Mammary epithelial cell (primary cell): ENCODE measurements at regions not wholly inside any gene's neighbourhood (a gene's known extent, or its start where the extent isn't known, plus 50 kb on each side); places are given as distances from the start of the nearest gene placed in this dataset.

Source experiments
- EZH2 ChIP-seq: IDR thresholded peaks from 2 replicates; pipeline ENCODE4 v1.6.1; 2012; ENCODE audit warnings: low read length, inconsistent platforms, borderline replicate concordance
- TF ChIP-seq, protein P1 (sequence below), 2 donors: IDR thresholded peaks in 1 of 2; conservative IDR thresholded peaks in 1 of 2; 2 replicates each; pipeline ENCODE4 v1.5.1; 2011 to 2012; ENCODE audit warnings: inconsistent platforms in 2 of 2, low read length in 2 of 2, mild to moderate bottlenecking in 2 of 2, control low read depth in 1 of 2, low read depth in 1 of 2; ENCODE audit not compliant: insufficient read depth in 1 of 2; ENCODE audit errors: extremely low read depth in 1 of 2

DNA sequence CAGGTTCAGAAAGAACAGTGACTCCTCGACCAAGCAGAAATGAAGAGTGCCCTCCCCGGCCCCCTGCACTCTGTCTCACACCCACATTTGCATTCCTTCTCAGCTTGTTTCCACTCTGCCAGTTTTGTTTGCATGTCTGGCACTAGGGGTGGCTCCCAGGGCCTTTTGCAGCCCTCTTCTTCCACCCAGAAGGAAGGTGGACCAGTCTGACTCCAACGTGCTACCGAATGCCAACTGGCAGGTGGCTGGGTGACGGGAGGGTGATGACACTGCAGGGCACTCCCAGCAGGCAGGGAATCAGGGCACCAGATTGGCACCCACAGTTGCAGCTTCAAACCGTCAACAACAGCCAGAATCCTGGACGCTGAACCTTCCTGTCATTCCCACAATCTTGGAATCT is 371.1 kb downstream of the TXNL1 start:
- TF ChIP-seq, protein P1, sequence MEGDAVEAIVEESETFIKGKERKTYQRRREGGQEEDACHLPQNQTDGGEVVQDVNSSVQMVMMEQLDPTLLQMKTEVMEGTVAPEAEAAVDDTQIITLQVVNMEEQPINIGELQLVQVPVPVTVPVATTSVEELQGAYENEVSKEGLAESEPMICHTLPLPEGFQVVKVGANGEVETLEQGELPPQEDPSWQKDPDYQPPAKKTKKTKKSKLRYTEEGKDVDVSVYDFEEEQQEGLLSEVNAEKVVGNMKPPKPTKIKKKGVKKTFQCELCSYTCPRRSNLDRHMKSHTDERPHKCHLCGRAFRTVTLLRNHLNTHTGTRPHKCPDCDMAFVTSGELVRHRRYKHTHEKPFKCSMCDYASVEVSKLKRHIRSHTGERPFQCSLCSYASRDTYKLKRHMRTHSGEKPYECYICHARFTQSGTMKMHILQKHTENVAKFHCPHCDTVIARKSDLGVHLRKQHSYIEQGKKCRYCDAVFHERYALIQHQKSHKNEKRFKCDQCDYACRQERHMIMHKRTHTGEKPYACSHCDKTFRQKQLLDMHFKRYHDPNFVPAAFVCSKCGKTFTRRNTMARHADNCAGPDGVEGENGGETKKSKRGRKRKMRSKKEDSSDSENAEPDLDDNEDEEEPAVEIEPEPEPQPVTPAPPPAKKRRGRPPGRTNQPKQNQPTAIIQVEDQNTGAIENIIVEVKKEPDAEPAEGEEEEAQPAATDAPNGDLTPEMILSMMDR (conservative IDR thresholded peaks at IDR 0.05 in 1 of 2, IDR thresholded peaks at IDR 0.05 in 1 of 2; ENCODE audit: extremely low read depth in 1 of 2, insufficient read depth in 1 of 2, low read depth in 1 of 2, low read length in 2 of 2), result no peak
- no peak for TF ChIP-seq EZH2
